GDM1 (cell line): ENCODE measurements at regions not wholly inside any gene's neighbourhood (a gene's known extent, or its start where the extent isn't known, plus 50 kb on each side); places are given as distances from the start of the nearest gene placed in this dataset.
A peak's percentile ranks its signal among the peaks of the same experiment; 100 is the strongest.
"Not testable (repeated sequence)": the region's sequence is repeated elsewhere in the genome, so short reads cannot be mapped to it uniquely, and the experiment has no call there.

ENCODE experiments used
- DNase-seq: peaks from one replicate; lab custom pipeline; 2025; lab: John Stamatoyannopoulos, UW

- DNase-seq, result no peak
Measured at GRCh38 chr13:23086968-23087623, 93.7 kb upstream of the SGCG start.

GRCh38 chr13:23087880-23088279, 92.9 kb upstream of the SGCG start:
- DNase-seq, result peak; percentile 11

- no peak for DNase-seq
Measured at GRCh38 chr13:23098161-23098907, 82.4 kb upstream of the SGCG start.

- DNase-seq, result no peak
Measured at GRCh38 chr13:23105051-23105450, 75.7 kb upstream of the SGCG start.

- no peak for DNase-seq
Measured at GRCh38 chr13:23107665-23108064, 73.1 kb upstream of the SGCG start.

- DNase-seq, result no peak
Measured at GRCh38 chr13:23119131-23119530, 61.6 kb upstream of the SGCG start.

- not testable (repeated sequence) for DNase-seq
Measured at GRCh38 chr13:23127540-23127939, 53.2 kb upstream of the SGCG start.

- no peak for DNase-seq
Measured at GRCh38 chr13:23129331-23129730, 51.4 kb upstream of the SGCG start.
